Embryonic facial prominence (tissue), 1 donor: ENCODE measurements at regions not wholly inside any gene's neighbourhood (a gene's known extent, or its start where the extent isn't known, plus 50 kb on each side); places are given as distances from the start of the nearest gene placed in this dataset.
A peak's percentile ranks its signal among the peaks of the same experiment; 100 is the strongest.
"Not testable (repeated sequence)": the region's sequence is repeated elsewhere in the genome, so short reads cannot be mapped to it uniquely, and the experiment has no call there.

Source experiments
- DNase-seq: peaks from one replicate; pipeline ENCODE4 v3.0.0-alpha.2; 2016; ENCODE audit errors: extremely low spot score

DNA sequence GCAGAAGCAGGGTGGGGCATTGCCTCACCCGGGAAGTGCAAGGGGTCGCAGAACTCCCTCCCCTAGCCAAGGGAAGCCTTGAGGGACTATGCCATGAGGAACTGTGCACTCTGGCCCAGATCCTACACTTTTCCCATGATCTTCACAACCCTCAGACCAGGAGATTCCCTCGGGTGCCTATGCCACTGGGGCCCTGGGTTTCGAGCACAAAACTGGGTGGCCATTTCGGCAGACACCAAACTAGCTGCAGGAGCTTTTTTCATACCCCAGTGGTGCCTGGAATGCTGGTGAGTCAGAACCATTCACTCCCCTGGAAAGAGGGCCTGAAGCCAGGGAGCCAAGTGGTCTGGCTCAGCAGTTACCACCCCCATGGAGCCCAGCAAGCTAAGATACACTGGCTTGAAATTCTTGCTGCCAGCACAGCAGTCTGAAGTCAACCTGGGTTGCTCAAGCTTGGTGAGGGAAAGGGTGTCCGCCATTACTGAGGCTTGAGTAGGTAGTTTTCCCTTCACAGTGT, 573.7 kb upstream of the ANO3 start:
- DNase-seq = no peak

DNA sequence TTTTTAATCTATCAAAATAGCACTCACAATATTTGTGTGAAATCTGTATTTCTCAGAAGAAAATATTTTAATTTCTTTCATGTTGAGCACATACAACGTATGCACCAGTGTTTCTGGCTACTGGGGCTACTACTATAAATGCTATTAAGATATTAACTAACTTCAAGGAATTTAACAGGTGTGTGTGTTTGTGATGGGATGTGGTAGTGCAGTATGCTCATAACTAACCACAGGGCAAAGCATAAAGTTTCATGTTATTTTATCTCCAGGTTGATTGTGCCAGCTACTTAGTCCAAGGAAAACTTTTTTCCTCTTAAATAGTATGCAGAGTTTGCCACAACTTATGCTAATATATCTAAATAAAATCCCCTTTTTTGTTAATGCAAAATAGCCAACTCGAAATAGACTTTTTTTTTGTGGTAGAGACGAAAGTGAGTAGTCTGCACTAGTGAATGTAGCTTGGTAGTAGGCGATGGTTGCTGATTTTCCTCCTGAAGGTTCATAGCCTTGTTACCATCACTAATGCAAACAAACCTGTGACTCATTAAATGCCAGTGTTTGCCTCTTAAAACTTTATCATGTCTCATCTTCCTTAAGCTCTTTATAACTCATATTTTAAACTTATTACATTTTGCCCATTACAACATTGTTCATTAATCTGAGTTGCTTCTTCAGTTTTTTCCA, 565.5 kb upstream of the ANO3 start:
- no peak for DNase-seq

GRCh38 chr11:25769287-25769686, 562.6 kb upstream of the ANO3 start:
- no peak for DNase-seq

GRCh38 chr11:25771605-25772004, 560.3 kb upstream of the ANO3 start:
- no peak for DNase-seq

- no peak for DNase-seq
Measured at GRCh38 chr11:25775603-25776002, 556.3 kb upstream of the ANO3 start.

- no peak for DNase-seq
Measured at GRCh38 chr11:25776238-25776637, 555.7 kb upstream of the ANO3 start.

- DNase-seq = no peak
Measured at GRCh38 chr11:25777343-25777742, 554.6 kb upstream of the ANO3 start.

- DNase-seq = no peak
Measured at GRCh38 chr11:25779033-25779432, 552.9 kb upstream of the ANO3 start.

DNA sequence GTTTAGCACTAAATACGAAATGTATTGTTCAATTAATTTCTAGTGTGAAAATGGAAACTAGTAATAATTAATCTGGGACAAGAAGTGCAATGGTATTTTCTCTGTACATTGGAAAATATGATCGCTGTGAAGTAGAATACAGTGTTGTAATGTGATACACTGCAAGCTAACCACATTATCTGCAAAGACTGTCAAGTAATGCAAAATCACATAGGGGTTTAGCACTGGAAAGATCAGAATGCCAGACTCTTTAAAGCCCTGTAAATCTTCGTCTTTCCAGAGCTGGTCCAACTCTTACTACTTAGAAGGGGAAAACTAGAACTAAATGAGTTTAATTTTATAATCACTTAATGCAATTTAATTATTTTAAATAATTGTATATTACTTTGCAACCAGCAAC, 544.5 kb upstream of the ANO3 start:
- DNase-seq = no peak

GRCh38 chr11:25790396-25790795, 541.5 kb upstream of the ANO3 start:
- no peak for DNase-seq

- DNase-seq = no peak
Measured at GRCh38 chr11:25793637-25794036, 538.3 kb upstream of the ANO3 start.

GRCh38 chr11:25794804-25795203, 537.1 kb upstream of the ANO3 start:
- no peak for DNase-seq

- DNase-seq = no peak
Measured at GRCh38 chr11:25816411-25816810, 515.5 kb upstream of the ANO3 start.

DNA sequence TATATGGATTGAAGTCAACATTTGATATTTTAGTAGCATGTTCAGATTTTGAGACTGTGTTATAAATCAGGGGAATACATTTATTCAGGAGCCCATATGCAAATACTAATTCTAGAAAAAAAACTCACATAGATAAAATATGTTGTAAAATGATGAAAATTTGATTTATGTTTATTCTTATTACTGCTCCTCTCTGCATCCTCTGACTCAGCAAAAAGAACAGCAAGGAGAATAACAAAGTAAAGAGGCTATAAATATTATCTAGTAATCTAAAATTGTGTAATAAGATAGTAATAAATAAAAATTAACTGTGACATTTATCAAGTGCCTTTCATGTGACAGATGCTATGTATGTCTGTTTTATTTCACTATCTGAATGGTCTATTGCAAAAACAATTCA, 507.2 kb upstream of the ANO3 start:
- DNase-seq = no peak

GRCh38 chr11:25831485-25831884, 500.4 kb upstream of the ANO3 start:
- DNase-seq = not testable (repeated sequence)

GRCh38 chr11:25838918-25839625, 492.9 kb upstream of the ANO3 start:
- no peak for DNase-seq

DNA sequence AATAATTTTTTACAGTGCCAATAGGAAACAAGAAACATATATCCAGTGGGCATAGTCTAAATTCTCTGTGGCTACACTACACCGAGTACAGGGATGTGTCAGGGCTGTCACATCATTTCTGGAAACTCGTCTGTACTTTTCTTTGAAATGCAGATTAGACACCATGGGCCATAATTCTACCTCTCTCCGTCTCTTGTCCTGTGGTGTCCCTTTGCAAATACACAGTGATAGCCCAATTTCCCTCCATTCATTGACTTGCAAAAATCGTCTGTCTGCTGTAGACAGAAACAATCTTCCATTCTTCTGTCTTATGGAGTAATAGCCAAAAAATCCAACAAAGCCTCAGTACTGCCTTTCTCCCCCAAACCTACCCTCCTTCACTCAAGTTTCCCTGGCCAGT, 487.1 kb upstream of the ANO3 start:
- DNase-seq = no peak

DNA sequence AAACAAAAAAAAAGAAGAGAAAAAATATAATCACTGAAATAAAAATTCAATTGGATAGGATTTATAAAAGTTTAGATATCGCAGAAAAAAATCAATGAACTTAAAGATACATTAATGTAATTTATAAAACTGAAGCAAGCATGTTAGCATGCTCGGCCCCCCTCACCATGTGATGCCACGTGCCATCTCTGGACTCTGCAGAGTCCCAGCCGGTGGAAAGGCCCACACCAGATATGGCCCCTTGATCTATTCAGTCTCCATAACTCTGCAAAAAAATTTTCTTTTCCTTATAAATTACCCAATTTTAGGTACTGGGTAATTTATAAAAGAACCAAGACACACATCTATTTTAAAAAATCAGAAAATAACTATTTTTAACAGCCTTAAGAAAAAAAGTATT, 476.0 kb upstream of the ANO3 start:
- DNase-seq = no peak

DNA sequence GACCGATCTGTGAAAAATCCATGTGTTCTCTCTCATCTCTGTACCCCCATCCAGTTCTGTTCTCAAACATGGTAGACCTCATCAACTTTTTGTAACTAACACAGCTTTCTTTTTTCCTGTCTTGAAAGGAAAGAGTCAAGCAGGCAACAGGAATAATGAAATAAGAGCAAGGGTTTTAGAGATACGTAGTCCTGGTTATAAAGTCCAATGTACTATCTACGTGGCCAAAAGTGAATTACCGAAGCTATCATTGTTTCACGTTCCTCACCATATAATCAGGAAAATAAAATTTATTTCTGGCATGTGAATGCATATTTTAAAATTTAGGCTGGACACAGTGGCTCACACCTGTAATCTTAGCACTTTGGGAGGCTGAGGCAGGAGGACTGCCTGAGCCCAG, 472.2 kb upstream of the ANO3 start:
- DNase-seq = no peak

DNA sequence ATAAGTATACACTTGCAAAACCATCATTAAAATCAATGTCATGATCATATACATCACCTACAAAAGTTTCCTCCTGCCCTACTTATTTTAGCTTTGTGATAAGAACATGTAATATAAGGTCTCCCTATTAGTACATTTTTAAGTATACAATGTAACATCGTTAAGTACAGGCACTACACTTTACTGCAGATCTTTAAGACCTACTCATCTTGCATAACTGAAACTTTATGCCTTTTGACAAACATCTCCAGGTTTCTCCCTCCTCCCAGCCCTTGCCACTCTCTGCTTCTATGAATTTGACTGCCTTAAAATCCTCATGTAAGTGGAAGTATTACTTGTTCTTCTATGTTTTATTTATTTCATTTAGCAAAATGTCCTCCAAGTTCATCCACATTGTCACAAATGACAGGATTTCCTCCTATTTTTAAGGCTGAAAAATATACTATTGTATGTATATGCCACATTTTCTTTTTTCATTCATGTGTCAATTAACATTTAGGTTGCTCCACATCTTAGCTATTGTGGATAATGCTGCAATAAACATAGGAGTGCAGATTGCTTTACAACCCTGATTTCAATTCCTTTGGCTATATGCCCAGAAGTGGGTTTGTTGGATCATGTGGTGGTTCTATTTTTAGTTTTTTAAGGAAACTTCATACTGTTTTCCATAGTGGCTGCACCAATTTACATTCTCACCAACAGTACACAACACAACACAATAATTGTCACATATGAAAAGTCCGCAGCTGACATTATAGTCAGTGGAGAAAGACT, 471.1 kb upstream of the ANO3 start:
- peak; percentile 46 for DNase-seq

DNA sequence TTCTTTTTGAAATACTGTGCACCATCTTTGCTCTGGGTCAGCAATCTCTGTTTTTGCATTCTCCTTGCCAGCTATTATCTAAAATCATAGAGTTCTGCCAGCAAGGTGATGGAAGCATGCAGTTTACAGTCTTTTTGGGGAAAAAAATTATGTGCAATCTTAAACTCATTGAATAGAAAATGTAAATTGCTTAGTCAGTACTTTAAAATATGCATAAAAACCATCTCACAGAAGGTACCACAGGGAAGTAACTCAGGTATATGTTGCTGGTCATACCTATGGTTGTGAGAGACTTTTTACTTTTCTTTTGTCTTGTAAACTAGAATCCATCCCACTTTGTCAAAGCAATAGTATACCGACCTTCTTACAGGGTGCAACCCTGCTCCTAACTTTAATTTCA, 469.8 kb upstream of the ANO3 start:
- no peak for DNase-seq

GRCh38 chr11:25863986-25864385, 467.9 kb upstream of the ANO3 start:
- DNase-seq = no peak
